B cell (primary cell): ENCODE measurements at regions not wholly inside any gene's neighbourhood (a gene's known extent, or its start where the extent isn't known, plus 50 kb on each side); places are given as distances from the start of the nearest gene placed in this dataset.

Source experiments
- ATAC-seq: fragments of 200-7000 bp; cut with Tn5 transposase; one replicate; pipeline ENCODE4 v1.10.0; 2021; ENCODE audit warnings: low read depth, mild to moderate bottlenecking, moderate number of reproducible peaks, moderate library complexity
- CTCF ChIA-PET: fragments of 350-600 bp; sonication (Branson Sonifier 250); formaldehyde crosslinking; loops from one replicate; lab custom pipeline; 2021; ENCODE audit warnings: antibody characterized with exemption, inconsistent platforms; lab: Charles Lee
- POLR2A ChIA-PET: fragments of 350-600 bp; sonication (Branson Sonifier 250); formaldehyde crosslinking; loops from one replicate; lab custom pipeline; 2021; ENCODE audit warnings: antibody characterized with exemption; lab: Charles Lee
- DNase-seq: peaks from one replicate; pipeline ENCODE4 v3.0.0; 2013
- H2AFZ ChIP-seq: 2 replicates; pipeline ENCODE4 v1.6.1; 2012; ENCODE audit warnings: mild to moderate bottlenecking, low read depth, low read length; ENCODE audit not compliant: insufficient read depth, poor library complexity, severe bottlenecking
- H3K27ac ChIP-seq, 2 donors: 1 replicate in 1 of 2; 2 replicates in 1 of 2; pipeline ENCODE4 v1.5.1; 2012 to 2013; ENCODE audit warnings: low read length in 2 of 2, mild to moderate bottlenecking in 2 of 2, moderate library complexity in 1 of 2
- H3K27me3 ChIP-seq, 4 experiments: fragments of 200-600 bp in 1 of 4; sonication (generic) in 1 of 4; replicated peaks in 1 of 4; 1 replicate in 2 of 4; 2 replicates in 2 of 4; pipeline versions ENCODE4 v1.6.1 to v1.7.0; 2013 to 2016; ENCODE audit warnings: low read length in 3 of 4, mild to moderate bottlenecking in 2 of 4, mixed read lengths in 1 of 4, moderate library complexity in 1 of 4; ENCODE audit not compliant: insufficient read depth in 4 of 4, control insufficient read depth in 3 of 4; ENCODE audit errors: control extremely low read depth in 1 of 4
- H3K36me3 ChIP-seq, 2 experiments: replicated peaks in 1 of 2; 1 replicate in 1 of 2; 2 replicates in 1 of 2; pipeline versions ENCODE4 v1.6.1 to v1.7.1; 2013; ENCODE audit warnings: low read length in 1 of 2; ENCODE audit not compliant: insufficient read depth in 2 of 2, control insufficient read depth in 1 of 2; ENCODE audit errors: control extremely low read depth in 1 of 2, extremely low read depth in 1 of 2
- H3K4me1 ChIP-seq, 2 donors: fragments of 200-600 bp in 1 of 2; sonication (generic) in 1 of 2; 1 replicate in 1 of 2; 2 replicates in 1 of 2; pipeline versions ENCODE4 v1.5.1 to v1.6.1; 2013 to 2017; ENCODE audit warnings: low read length in 2 of 2; ENCODE audit not compliant: control insufficient read depth in 2 of 2, insufficient read depth in 2 of 2
- H3K4me2 ChIP-seq: replicated peaks from 2 replicates; pipeline ENCODE3; 2012; ENCODE audit warnings: mild to moderate bottlenecking, low read depth, low read length; ENCODE audit not compliant: poor library complexity, severe bottlenecking
- H3K4me3 ChIP-seq, 5 experiments: fragments of 200-600 bp in 1 of 5; sonication (generic) in 1 of 5; 1 replicate in 3 of 5; 2 replicates in 2 of 5; pipeline versions ENCODE4 v1.5.1 to v1.7.0; 2011 to 2016; ENCODE audit warnings: low read length in 4 of 5, mild to moderate bottlenecking in 4 of 5, low read depth in 2 of 5, control low read depth in 1 of 5, moderate library complexity in 1 of 5; ENCODE audit not compliant: insufficient read depth in 1 of 5; ENCODE audit errors: control extremely low read depth in 1 of 5, extremely low read depth in 1 of 5
- H3K79me2 ChIP-seq: fragments of 200-600 bp; sonication (generic); one replicate; pipeline ENCODE4 v1.6.0; 2016; ENCODE audit warnings: low read length; ENCODE audit not compliant: control insufficient read depth, insufficient read depth
- H3K9ac ChIP-seq: fragments of 200-600 bp; sonication (generic); 2 replicates; pipeline ENCODE4 v1.6.1; 2017; ENCODE audit warnings: mild to moderate bottlenecking, low read length, moderate library complexity
- H3K9me3 ChIP-seq, 3 donors: one replicate each; pipeline versions ENCODE4 v1.6.1 to v1.7.1; 2013; ENCODE audit warnings: low read length in 2 of 3; ENCODE audit not compliant: control insufficient read depth in 2 of 3, insufficient read depth in 1 of 3; ENCODE audit errors: control extremely low read depth in 1 of 3
- H4K20me1 ChIP-seq: 2 replicates; pipeline ENCODE4 v1.6.0; 2012; ENCODE audit warnings: mild to moderate bottlenecking, low read length; ENCODE audit not compliant: insufficient read depth, control insufficient read depth, poor library complexity, severe bottlenecking
- H3K27ac Mint-ChIP-seq: one replicate; pipeline ENCODE4 v1.8.0; 2021; ENCODE audit warnings: mixed read lengths
- H3K27me3 Mint-ChIP-seq: one replicate; pipeline ENCODE4 v1.8.0; 2021; ENCODE audit warnings: mixed read lengths
- H3K4me1 Mint-ChIP-seq: one replicate; pipeline ENCODE4 v1.8.0; 2021; ENCODE audit warnings: mixed read lengths
- H3K4me3 Mint-ChIP-seq: one replicate; pipeline ENCODE4 v1.8.0; 2021; ENCODE audit warnings: mixed read lengths
- H3K9me3 Mint-ChIP-seq: one replicate; pipeline ENCODE4 v1.8.0; 2022; ENCODE audit warnings: mixed read lengths; ENCODE audit not compliant: insufficient read depth
- EZH2 ChIP-seq: IDR thresholded peaks from 2 replicates; pipeline ENCODE4 v1.6.1; 2012; ENCODE audit warnings: borderline replicate concordance, low read depth, mild to moderate bottlenecking, moderate library complexity, low read length; ENCODE audit not compliant: insufficient read depth, poor library complexity, severe bottlenecking
- WGBS: methylation state at CpG from one replicate; pipeline ENCODE4 v1.1.5; 2013; ENCODE audit warnings: missing lambda C conversion rate; ENCODE audit not compliant: insufficient coverage; 5-methylcytosine and 5-hydroxymethylcytosine counted together
- intact Hi-C: fragments of 100-400 bp; cut with micrococcal nuclease; formaldehyde crosslinking; loops from one replicate; pipeline ENCODE4 v1.10.0; 2022
- TF ChIP-seq, protein P1 (sequence below): fragments of 200-600 bp; IDR thresholded peaks from one replicate; pipeline ENCODE4 v1.8.0; 2022; ENCODE audit warnings: antibody characterized with exemption, mild to moderate bottlenecking

DNA sequence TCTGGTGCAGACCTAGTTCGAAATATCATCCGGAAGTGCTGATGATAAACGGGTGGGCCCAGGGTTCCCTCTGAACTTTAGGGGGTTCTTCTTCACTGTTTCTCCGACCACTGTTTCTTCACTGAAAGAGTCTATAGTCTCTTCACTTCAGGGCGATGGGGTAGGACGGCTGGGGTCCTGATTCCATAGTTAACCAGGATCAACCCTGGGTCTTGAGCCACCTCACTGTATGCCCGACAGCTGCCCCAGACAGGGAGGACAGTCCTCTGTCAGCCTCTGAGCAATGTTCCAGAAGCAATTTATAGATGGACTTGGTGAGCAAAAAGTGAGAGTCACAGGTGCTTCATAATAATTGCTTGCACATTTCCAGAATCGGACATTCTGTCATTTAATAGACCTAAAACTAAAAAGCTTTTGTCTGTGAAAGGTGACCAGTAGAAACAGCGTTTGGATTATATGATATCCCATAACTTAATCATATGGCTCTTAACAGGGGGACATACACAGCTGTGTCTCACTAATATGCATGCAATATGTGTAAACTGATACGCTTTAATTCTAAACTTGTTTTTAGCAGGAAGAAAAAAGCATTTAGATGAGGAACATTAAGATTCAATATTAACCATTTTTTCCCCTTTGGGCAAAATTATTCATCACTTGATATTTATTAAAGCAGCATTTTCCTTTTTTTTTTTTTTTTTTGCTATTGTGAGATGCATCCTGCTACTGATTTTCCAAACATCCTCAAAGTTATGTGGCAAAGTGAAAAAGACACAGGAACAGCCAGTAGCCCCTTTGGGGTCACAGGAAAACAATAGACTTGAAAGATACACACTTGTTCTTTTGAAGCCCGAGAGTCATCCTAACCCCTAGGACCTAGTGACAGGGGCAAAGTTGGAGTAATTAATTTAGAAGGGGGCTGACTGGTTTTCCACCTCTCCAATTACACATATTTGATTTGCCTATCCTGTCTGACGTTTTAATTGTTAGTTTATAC is 277.0 kb downstream of the ZNF536 start:
- DNase-seq (no peak), ATAC-seq (no peak)
- CTCF ChIA-PET, result interaction anchor here (0.6 to 2.0 kb wide), 7 partner anchors 8 to 919 kb away, joined by 3 to 7 read pairs (median 3); no protein-coding TSS in a partner anchor
- Histone ChIP-seq H3K9me3 (no peaks in the 10 kb centered on the region), H3K4me3 (no peak overlapping the region), H2AFZ (no peak overlapping the region), H3K4me2 (no peak overlapping the region), H3K27me3 (peaks cover 0 to 2% (median 0%) of the 10 kb centered on the region in 4 experiments), H3K79me2 (no peaks in the 10 kb centered on the region), H3K27ac (no peak overlapping the region), H3K4me1 (no peaks in the 10 kb centered on the region), H3K36me3 (no peaks in the 10 kb centered on the region), H3K9ac (no peak overlapping the region), H4K20me1 (no peaks in the 10 kb centered on the region)
- 98% methylated on average over 6 of the region's 12 CpGs for WGBS
- Mint-ChIP-seq H3K4me3 (no peak overlapping the region), H3K9me3 (no peaks in the 10 kb centered on the region), H3K27ac (no peak overlapping the region), H3K4me1 (no peaks in the 10 kb centered on the region), H3K27me3 (peaks cover 4% of the 10 kb centered on the region)
- no peak for TF ChIP-seq EZH2
- TF ChIP-seq, protein P1, sequence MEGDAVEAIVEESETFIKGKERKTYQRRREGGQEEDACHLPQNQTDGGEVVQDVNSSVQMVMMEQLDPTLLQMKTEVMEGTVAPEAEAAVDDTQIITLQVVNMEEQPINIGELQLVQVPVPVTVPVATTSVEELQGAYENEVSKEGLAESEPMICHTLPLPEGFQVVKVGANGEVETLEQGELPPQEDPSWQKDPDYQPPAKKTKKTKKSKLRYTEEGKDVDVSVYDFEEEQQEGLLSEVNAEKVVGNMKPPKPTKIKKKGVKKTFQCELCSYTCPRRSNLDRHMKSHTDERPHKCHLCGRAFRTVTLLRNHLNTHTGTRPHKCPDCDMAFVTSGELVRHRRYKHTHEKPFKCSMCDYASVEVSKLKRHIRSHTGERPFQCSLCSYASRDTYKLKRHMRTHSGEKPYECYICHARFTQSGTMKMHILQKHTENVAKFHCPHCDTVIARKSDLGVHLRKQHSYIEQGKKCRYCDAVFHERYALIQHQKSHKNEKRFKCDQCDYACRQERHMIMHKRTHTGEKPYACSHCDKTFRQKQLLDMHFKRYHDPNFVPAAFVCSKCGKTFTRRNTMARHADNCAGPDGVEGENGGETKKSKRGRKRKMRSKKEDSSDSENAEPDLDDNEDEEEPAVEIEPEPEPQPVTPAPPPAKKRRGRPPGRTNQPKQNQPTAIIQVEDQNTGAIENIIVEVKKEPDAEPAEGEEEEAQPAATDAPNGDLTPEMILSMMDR, result no peak
- intact Hi-C loops, result no loop called here
- POLR2A ChIA-PET, result no interaction called here
